ENCODE measurements at regions not wholly inside any gene's neighbourhood (a gene's known extent, or its start where the extent isn't known, plus 50 kb on each side); places are given as distances from the start of the nearest gene placed in this dataset.

GRCh38 chr7:159323359-159323758 lies 178.7 kb upstream of the VIPR2 start:
- DNase-seq (no peak), ATAC-seq (no peak)
- H3K27ac ChIP-seq = no peak overlapping the region
- H3K9me3 ChIP-seq = peaks cover 0 to 30% (median 11%) of the 10 kb centered on the region in 11 donors
- WGBS, 2 donors = 74 to 77% methylated on average over 4 of the region's 4 CpGs
- no peaks in the 10 kb centered on the region for H3K36me3 ChIP-seq
- no peak overlapping the region for H3K4me3 ChIP-seq
- no peaks in the 10 kb centered on the region for H3K4me1 ChIP-seq
- no peaks in the 10 kb centered on the region for H3K27me3 ChIP-seq
- TF ChIP-seq CTCF (IDR thresholded peaks at IDR 0.05) = no peak
- intact Hi-C loops (cut with DNase I) = no loop called here

- Histone ChIP-seq H3K4me1 (no peaks in the 10 kb centered on the region), H3K4me3 (no peak overlapping the region), H3K27ac (no peak overlapping the region), H3K36me3 (no peaks in the 10 kb centered on the region), H3K27me3 (no peaks in the 10 kb centered on the region), H3K9me3 (peaks cover 0 to 21% (median 8%) of the 10 kb centered on the region in 11 donors)
- intact Hi-C loops (cut with DNase I) = no loop called here
- TF ChIP-seq CTCF (IDR thresholded peaks at IDR 0.05) = no peak
- DNase-seq (no peak), ATAC-seq (no peak)
- WGBS, 2 donors = 70 to 71% methylated on average over 2 of the region's 2 CpGs
These were observed 176.6 kb upstream of the VIPR2 start for GRCh38 chr7:159321278-159321677.

- H3K27ac ChIP-seq = no peak overlapping the region
- no peak for ATAC-seq
- no peak for DNase-seq
- TF ChIP-seq CTCF (IDR thresholded peaks at IDR 0.05) = no peak
- no peaks in the 10 kb centered on the region for H3K36me3 ChIP-seq
- intact Hi-C loops (cut with DNase I) = no loop called here
- H3K27me3 ChIP-seq = no peaks in the 10 kb centered on the region
- H3K9me3 ChIP-seq = peaks cover 0 to 21% (median 8%) of the 10 kb centered on the region in 11 donors
- 37% methylated on average over 4 of the region's 4 CpGs for WGBS, 2 donors
- no peak overlapping the region for H3K4me3 ChIP-seq
- no peaks in the 10 kb centered on the region for H3K4me1 ChIP-seq
These were observed 174.2 kb upstream of the VIPR2 start for GRCh38 chr7:159318682-159319351.

- TF ChIP-seq CTCF (IDR thresholded peaks at IDR 0.05) = no peak
- ATAC-seq = no peak
- H3K4me1 ChIP-seq = no peaks in the 10 kb centered on the region
These were observed 172.6 kb upstream of the VIPR2 start for GRCh38 chr7:159317294-159317693.

More at GRCh38 chr7:159317294-159317693, 172.6 kb upstream of the VIPR2 start:
- no peak overlapping the region for H3K27ac ChIP-seq
- intact Hi-C loops (cut with DNase I) = no loop called here
- no peaks in the 10 kb centered on the region for H3K36me3 ChIP-seq
- no peak overlapping the region for H3K4me3 ChIP-seq
- H3K9me3 ChIP-seq = peaks cover 0 to 21% (median 8%) of the 10 kb centered on the region in 11 donors
- no peak for DNase-seq
- no peaks in the 10 kb centered on the region for H3K27me3 ChIP-seq

All from heart right ventricle (tissue), 16 donors.